ENCODE measurements at regions not wholly inside any gene's neighbourhood (a gene's known extent, or its start where the extent isn't known, plus 50 kb on each side); places are given as distances from the start of the nearest gene placed in this dataset.

DNA sequence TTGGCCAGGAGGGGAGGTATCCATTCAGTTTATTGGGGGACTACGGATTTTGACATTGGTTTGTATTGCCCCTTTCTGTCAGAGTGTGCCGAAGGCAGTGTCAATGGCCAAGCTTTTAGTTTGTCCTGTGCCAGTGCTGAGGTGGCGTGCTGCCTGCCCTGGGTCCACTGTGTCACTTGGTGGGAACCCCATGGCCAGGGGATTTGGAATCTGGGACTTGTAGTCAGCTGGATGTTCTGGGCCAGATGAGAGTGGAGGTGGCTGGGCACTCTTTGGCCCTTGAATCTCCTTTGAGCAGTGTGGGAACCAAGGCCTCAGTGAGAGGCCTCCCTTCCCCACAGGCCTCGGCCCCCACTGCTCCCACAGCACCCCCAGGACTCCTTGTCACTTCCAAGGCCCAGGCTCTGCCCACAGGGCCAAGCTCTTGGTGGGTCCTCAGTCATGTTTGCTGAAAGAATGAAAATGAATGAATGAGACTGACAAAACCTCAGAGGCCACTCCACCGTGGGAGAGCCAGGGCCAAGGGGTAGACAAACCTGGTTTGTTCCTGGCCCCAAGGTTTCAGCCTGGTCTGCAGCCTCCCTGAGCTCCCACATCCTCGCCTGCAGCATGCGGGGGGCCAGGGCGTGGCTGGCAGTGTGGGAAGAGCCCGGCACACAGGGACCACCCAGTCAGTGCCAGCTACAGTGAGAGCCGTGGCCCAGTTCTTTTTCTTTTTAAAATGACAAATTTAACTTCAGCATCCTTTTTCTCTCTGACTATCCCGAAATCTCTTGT, 412.2 kb downstream of the MATN1 start:
- no peak for ATAC-seq

DNA sequence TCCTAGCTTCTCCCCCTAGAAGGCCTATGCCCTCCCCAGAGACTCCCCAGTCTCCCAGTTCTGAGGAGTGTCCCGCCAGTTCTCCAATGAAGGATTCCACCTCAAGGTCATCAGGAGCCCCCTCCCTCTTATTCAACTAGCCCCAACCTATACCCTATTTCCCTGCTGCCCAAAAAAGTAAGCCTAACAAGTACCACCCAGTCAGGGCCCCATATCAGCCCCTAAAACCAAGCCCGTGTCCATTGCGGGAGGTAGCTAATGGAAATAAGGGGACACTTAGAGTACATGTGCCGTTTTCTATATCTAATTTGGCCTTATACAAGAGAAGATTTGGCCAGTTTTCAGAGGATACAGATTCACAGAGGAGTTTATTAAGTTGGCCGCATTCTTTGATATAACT, 416.2 kb downstream of the MATN1 start:
- ATAC-seq: no peak

DNA sequence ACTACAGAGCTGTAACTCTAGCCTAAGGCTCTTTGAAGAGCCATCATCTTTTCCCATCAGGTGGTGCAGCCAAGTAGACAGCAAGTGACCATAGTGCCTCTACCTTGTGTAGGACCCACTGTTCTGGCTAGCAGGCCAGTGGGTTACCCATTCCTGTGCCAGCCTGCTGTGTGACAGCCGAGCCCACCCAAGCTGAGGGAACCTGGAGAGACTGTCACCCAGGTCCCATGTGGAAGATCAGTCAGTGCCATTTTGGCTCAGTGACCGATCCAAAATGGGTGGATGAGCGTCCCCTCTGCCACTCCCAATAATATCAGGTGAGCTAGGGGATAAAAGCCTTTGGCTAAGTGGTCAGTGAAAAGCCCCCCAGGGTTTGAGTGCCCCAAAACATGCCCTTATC, 417.9 kb downstream of the MATN1 start:
- no peak for ATAC-seq

DNA sequence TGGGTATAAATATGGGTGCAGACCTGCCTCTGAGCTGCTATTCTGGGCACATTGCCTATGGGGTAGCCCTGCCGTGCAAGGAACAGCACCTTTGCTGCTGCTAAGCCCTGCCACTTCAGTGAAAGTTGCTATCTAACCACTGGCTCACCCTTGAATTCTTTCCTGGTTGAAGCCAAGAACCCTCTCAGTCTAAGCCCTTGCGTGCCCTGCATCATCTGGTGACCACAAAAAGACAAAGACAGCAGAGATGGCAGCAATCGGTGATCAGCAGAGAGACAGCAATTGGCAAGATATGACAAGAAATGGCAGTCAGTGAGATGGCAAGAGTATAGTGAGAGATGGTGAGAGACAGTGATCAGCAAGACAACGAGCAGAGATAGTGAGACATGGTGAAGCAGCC, 418.3 kb downstream of the MATN1 start:
- ATAC-seq: no peak

DNA sequence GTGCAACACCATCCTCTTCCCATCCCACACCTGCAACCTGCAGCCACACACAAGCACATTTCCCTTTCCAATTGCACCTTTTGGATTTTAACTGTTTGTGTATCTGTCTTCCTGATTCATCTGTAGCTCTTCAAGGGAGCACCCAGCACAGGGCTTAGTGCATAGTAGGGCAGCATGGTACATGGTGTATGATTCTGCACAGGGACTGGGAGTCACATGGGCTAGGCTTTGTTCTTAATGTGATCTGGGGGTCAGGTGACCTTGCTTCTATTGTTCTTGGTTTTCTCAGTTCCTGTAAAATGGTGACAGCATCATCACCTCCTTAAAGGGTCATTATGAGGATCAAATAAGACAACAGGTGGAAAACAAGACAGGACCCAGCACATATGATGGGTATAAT, 419.3 kb downstream of the MATN1 start:
- no peak for ATAC-seq

DNA sequence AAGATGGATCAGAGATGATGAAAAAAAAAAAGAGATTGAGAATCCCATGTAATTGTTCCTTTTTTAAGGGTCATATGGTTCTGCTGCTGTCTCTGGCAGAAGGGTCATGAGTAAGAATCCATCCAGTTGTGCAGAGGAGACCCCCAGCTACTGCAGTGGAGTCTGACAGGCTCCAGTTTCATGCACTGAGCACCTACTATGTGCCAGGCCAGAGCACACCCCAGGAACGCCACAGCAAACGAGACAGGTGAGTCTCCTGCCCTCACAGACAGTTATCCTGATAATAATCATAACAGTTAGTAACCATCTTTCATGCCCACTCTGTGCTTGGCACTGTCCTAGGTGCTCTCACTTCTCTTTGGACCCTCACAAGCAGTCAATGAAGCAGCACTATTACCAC, 420.0 kb downstream of the MATN1 start:
- ATAC-seq: no peak

DNA sequence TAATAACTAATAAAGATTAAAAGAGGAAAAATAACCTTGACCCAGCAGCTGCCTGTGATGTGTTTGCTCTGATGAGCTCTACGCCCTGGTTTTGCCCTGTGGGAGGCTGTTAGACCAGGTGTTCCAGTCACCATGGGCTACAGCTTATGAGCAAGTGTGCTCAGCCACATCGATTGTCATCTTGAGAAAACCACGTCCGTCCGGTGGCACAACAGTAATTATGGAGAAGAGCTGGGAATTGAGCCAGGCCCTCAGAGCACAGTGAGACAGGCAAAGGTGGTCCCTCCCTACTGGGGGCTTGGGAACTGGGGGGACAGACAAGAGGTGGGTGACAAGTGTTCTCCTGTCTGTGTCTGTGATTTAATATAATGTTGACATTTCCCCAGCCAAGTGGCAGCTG, 420.5 kb downstream of the MATN1 start:
- ATAC-seq: no peak

DNA sequence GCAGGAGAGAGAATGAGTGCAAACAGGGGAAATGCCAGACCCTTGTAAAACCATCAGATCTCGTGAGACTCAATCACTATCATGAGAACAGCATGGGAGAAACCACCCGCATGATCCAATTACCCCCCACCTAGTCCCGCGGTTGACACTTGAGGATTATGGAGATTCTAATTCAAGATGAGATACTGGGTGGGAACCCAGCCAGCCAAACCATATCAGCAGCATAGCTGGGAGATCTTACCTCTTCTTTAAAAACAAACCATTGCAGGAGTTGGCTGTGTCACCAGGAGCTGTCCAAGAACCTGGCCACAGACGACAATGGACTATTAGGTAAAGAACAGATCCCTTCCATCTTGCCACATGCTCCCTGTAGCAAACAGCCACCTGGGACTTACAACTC, 422.7 kb downstream of the MATN1 start:
- ATAC-seq: no peak

DNA sequence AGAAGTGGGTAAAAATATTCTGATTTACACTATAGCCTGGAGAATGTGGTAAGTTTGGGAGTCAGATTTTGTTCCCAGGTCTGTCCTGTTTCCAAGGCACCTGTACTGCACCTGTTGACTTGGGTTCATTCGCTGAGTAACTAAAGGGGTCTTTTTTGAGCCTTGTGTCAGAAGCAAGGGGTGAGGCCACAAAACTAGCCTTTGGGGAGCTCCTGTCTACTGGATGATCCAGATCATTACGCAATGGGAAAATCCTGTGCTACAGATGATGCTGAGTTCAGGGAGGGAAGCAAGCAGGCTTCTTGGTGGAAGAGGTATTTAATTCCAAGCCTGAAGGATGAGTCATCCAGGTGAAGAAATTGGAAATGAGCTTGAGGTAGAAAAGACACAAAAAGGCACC, 424.0 kb downstream of the MATN1 start:
- ATAC-seq: no peak

DNA sequence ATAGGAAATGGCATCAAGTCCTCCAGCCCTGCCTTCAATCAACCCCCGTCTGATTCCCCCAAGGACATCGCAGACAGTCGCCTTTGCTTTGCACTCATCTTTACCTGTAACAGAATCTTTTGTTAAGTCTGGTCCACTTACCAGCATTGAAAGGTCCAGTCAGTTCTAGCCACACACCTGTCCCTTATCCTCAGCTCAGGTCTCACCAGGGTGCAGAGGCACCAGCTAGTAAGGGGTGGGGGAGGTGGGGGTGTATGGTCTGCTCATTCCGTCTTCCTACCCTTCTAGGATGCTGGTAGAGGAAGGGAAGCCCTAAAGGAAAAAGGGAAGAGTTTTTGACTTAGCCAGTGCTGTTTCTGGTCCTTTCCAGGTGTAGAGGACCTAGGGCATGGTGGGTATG, 427.7 kb downstream of the MATN1 start:
- no peak for ATAC-seq

DNA sequence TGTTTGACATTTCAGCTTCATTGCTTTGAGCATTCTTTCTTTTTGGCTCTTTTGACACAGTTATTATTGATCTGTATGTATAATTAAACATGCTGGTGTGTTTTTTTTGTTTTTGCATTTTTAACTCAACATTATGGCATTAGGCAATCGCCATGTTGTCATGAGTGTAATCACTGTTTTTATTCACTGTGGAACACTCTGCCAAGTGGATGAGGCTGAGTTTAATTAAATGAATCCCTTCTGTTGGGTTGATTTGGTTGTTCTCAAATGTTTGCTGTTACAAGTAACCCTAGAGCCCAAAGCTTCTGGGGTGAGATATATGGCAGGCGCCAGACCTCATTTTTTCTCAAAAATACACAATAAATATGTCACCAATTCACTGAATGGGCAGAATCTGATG, 428.1 kb downstream of the MATN1 start:
- ATAC-seq: no peak

DNA sequence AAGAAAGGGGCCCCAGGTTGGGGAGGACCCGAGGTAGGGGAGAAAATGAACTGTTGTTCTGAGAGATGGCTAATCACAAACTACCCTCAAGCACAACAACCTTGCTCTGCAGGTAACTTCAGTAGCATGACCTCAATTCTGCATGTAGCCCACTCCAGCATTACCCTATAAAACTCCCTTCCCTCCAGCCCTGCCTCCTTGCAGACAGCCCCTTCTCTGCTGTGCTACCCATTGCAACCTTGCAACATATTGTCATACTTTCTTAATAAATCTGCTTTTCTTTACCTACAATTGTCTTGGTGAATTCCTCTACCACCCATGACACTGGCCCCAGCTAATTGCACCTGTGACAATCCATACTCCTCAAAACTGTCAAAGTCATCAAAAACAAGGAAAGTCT, 428.9 kb downstream of the MATN1 start:
- no peak for ATAC-seq

DNA sequence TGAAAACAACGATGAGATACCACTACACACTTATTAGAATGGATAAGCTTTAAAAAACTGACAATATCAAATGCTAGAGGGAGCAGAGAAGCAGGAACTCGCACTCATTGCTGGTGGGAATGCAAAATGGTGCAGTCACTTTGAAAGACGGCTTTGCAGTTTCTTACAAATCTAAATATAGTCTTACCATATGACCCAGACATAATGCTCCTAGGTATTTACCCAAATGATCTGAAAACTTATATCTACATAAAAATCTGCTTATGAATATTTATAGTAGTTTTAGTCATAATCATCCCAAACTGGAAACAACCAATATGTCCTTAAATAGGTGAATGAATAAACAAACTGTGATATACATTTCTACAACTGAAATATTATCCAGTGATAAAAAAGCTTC, 430.9 kb downstream of the MATN1 start:
- no peak for ATAC-seq

DNA sequence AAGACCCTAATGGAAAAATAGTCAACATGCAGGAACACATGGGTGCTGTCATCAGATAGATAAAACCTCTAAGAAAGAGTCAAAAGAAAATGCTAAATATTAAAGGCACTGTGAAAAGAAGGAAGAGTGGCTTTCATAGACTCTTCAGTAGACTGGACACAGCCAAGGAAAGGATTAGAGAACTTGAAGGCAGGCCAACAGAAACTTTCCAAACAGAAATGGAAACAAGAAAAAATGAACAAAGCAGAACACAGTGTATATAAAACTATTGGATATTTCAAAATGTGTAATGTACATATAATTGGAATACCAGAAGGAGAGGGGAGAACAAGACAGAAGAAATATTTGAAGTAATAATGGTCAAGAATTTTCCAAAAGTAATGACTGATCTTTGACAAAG, 431.9 kb downstream of the MATN1 start:
- ATAC-seq: no peak

DNA sequence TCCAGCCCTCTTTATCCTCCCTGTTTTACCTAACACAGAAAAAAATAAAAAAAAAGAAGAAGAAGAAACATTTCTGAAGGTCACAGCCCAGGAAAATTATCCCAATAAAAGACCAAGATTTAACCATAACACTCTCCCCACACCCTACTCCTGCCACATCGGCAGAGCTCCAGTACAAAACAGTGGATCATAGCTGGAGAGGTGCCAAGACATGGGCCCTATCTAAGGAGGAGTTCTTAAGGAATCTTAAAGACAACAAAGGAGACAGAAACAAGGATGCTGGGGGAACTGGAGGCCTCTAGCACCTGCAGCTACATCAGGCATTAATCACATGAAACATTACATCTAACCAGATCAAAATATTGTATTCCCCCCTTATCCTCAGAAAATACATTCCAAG, 432.8 kb downstream of the MATN1 start:
- no peak for ATAC-seq

DNA sequence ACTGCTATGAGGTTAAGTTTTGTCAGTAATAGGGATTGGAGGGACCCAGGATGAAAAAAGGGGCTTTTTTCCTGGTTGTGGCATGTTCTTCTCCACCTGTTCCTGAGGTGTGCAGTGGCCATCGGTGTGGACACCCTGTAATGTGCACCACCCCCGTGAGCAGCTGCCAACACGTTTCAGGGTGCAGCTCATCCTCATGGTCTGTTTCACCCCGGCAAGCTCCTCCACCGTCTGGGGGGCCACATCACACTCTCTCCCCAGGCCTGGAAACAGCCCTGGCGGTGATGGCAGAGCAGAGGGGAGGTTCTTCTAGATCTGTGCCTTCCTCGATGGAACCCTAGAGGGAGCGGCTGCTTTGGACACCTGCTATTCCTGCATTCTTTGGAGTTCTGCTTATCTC, 435.4 kb downstream of the MATN1 start:
- ATAC-seq: no peak

DNA sequence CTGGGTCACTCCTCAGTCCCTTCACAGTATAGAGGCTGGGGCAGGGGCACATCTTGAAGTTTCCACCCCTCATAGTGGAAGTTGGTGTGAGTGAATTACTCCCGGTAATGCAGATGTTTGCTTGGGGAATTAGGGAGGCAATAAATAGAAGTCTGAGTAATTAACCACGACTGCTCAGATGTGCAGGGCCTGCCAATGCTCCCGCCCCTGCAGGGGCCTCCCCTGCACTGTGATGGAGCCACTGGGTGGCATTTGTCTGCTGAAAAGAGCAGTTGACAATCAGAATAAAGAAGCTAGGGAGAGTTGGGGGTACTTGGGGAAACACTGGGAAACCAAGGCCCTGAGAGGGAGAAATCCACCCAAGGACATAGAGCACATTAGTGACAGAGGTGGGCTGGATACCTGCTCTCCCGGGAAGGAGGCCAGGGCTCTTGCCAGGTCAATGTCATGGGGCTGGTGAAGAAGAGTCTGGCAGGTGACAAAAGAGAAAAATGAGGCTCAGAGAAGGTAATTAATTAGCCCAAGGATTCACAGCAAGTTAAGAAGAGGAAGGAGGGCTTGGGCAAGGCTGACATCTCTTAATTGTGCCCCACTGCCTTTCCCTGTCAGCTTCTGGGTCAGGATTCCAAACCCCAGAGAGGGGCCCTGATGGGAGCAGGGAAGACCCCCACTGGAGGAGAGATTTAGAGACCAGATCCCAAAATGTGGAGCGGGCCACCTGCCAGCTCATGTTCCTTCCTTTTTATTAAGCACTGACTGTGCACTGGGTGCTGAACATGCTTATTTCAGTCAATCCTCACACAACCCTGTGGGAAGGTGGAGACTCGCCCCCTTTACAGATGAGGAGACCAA, 436.2 kb downstream of the MATN1 start:
- ATAC-seq: no peak

DNA sequence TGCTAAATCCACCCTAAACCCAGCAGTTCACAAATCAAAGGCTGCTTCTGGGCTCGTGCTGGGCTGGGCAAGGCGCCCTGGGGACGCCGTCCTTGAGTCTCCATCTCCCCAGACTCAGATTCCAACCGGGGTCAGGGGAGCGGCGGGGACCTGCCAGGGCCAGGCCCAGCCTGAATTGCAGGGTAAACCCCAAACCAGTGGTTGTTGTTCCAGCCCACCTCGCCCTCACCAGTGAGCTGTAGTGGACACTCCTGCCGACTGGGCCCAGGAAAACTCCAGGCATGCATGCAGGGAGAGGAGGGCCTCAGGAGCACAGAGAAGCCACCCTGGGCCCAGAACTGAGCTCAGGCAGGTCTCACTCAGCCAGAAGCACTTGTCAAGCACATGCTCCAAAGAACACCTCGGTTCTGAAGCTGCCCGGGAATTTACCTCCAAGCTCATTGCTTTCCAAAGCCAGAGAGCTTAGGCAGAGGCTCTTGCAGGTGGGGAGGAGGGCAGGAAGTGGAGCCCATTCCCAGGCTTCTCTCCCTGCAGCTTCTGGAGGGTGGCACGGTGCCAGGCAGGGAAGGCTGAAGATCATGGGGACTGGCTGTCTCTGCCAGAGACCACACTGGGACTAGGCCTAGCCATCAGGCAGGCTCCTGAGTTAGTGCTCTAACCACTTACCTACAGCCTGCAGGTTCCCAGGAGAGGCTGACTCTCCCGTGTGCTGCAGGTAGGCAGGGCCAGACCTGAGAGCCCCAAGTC, 437.0 kb downstream of the MATN1 start:
- ATAC-seq: no peak

DNA sequence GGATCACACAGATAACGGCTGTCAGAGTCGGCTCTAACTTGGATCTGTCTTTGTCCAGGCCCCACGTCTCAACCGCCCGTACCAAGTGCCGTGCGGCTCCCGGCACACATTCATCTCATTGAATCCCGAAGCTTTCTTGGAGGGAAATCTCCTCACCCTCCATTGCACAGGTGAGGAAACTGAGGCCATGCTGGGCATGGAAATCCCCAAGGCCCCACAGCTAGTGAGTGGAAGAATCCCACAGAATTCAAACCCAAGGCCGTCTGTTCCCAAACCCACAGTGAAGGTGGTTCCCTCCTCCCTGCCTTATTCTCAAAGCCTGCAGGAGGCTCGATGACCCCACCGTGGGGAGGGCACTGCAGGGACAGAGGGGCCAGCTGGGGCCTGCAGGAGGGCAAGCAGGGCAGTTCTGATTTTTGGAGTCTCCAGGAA, 437.9 kb downstream of the MATN1 start:
- no peak for ATAC-seq

DNA sequence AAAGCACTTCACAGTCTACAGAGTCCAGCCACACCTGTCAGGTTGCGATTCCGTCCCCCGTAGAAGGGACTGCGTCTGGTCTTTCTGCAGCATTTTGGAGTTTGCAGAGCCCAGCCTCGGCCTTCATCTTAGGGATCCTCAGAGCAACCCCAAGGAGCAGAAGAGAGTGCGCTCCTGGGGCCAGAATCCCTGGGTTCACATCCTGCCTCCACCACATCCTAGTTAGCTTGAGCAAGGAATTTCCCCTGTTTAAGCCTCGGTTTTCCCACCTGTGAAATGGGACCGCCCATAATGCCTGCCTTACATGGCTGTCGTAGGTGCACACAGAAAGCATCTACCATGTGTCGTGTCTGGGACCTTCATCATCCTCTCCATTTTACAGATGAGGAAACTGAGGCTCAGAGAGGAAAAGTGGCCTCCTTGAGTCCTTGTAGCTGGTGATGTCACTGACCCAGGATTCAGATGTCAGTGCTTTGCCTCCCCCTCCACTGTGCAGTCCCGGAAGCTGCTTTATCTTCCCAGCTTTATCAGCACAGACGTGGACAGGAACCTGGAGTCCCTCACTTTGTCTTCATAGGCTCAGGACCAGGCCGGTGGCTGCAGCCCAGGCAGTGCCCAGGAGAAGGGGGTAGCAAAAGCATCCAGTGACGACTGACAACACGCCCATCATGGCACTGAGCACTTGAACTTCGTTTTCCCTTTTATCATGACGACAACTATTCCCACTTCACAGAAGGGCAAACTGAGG, 438.5 kb downstream of the MATN1 start:
- ATAC-seq: no peak

DNA sequence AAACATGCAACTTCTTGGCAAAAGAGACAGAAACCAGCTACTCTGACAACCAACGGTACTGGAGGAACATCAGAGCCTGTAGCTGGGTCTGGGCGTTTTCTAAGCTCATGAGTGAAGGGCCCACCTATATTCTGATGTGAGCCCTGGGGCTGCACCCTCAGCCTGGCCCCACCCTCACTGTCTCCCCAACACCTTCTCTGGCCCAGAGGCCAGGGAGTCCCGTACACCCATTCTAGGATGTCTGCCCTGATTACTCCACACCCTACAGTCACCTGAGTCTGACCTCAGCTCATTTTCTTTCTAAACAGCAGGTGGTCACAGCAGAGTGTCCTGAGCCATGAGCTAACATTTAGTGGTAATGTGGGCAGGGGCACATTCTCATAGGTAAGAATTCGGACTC, 439.2 kb downstream of the MATN1 start:
- ATAC-seq: no peak

DNA sequence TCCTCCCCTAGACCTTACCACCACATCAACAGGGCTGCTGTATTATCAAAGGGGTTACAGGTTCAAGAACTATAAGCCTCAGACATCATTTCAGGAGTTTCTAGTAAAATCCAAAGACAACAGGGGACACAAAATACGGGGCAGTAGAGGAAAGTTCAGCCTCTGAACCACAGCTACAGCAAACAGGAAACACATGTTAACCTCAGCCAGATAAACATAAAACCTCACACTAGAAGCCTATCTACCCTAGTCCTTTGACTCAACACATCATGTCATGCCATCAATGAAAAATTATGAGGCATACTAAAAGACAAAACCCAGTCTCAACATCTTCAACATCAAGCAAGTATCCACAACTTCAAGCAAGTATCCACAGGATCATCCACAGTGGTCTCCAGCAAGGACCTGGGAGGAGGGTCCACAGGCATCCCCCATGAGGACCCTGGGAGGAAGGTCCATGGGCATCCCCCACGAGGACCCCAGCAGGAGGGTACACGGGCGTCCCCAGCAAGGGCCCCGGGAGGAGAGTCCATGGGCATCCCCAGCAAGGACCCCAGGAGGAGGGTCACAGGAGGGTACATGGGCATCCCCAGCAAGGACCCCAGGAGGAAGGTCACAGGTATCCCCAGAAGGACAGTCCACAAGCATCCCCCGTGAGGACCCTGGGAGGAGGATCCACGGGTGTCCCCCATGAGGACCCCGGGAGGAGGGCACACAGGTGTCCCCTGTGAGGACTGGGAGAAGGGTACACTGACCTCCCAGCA, 440.0 kb downstream of the MATN1 start:
- ATAC-seq: peak in 1 of 2 donors; percentile 28

All from activated CD4-positive, CD25-positive, alpha-beta regulatory T cell treated with anti-CD3 and anti-CD28 coated beads, Interleukin-2, amount 50 U/mL, for 24 hours (primary cell).